IMR-90 (cell line): ENCODE measurements at regions not wholly inside any gene's neighbourhood (a gene's known extent, or its start where the extent isn't known, plus 50 kb on each side); places are given as distances from the start of the nearest gene placed in this dataset.

Experiments used
- ATAC-seq: fragments of 200-7000 bp; cut with Tn5 transposase; 2 replicates; pipeline ENCODE4 v1.9.1; 2020; ENCODE audit warnings: low read depth, mild to moderate bottlenecking, moderate library complexity
- BruUV-seq: library from RNA; stranded (reverse); fragments of 400-500 nt; replicated peaks from 2 replicates; lab custom pipeline; 2021; lab: Mats Ljungman, UMichigan
- CTCF ChIA-PET: fragments of 300-600 bp; formaldehyde crosslinking; extraction: SDS; loops from one replicate; lab custom pipeline; 2021; ENCODE audit warnings: antibody characterized with exemption; lab: Yijun Ruan, JAX
- POLR2A ChIA-PET: fragments of 300-600 bp; sonication (Branson Sonifier 250); formaldehyde crosslinking; loops from one replicate; lab custom pipeline; 2022; ENCODE audit warnings: antibody characterized with exemption; ENCODE audit not compliant: unreplicated experiment; lab: Charles Lee
- DNase-seq: peaks from one replicate; pipeline ENCODE4 v3.0.0; 2013
- H2AFZ ChIP-seq: replicated peaks from 2 replicates; pipeline ENCODE3; 2013; ENCODE audit warnings: low read length, mild to moderate bottlenecking; ENCODE audit not compliant: poor library complexity
- H2AK5ac ChIP-seq: 2 replicates; pipeline ENCODE4 v1.6.1; 2013; ENCODE audit warnings: low read depth, low read length, inconsistent platforms
- H2AK9ac ChIP-seq: replicated peaks from 2 replicates; pipeline ENCODE3; 2013; ENCODE audit warnings: mild to moderate bottlenecking, low read depth, low read length, moderate library complexity; ENCODE audit not compliant: poor library complexity
- H2BK120ac ChIP-seq: 2 replicates; pipeline ENCODE4 v1.6.1; 2013; ENCODE audit warnings: low read depth, low read length, inconsistent platforms
- H2BK15ac ChIP-seq: 3 replicates; pipeline ENCODE4 v1.6.1; 2013; ENCODE audit warnings: low read depth, low read length, inconsistent platforms
- H2BK20ac ChIP-seq: 2 replicates; pipeline ENCODE4 v1.6.1; 2013; ENCODE audit warnings: low read depth, mild to moderate bottlenecking, inconsistent platforms, low read length, moderate library complexity
- H2BK5ac ChIP-seq: 2 replicates; pipeline ENCODE4 v1.6.1; 2013; ENCODE audit warnings: mild to moderate bottlenecking, low read depth, low read length, inconsistent platforms; ENCODE audit not compliant: poor library complexity, severe bottlenecking
- H3K14ac ChIP-seq: replicated peaks from 2 replicates; pipeline ENCODE4 v1.6.1; 2013; ENCODE audit warnings: low read depth, low read length, inconsistent platforms
- H3K18ac ChIP-seq: 2 replicates; pipeline ENCODE4 v1.6.1; 2013; ENCODE audit warnings: low read depth, low read length, control low read depth
- H3K23ac ChIP-seq: 2 replicates; pipeline ENCODE4 v1.6.1; 2013; ENCODE audit warnings: low read depth, low read length, inconsistent platforms
- H3K27ac ChIP-seq: 2 replicates; pipeline ENCODE4 v1.5.1; 2013; ENCODE audit warnings: mild to moderate bottlenecking, control low read depth, low read length; ENCODE audit not compliant: insufficient read depth
- H3K27me3 ChIP-seq: 2 replicates; pipeline ENCODE4 v1.6.1; 2013; ENCODE audit warnings: low read length; ENCODE audit not compliant: control insufficient read depth, insufficient read depth
- H3K36me3 ChIP-seq: 2 replicates; pipeline ENCODE4 v1.6.1; 2013; ENCODE audit warnings: low read length, mixed read lengths; ENCODE audit not compliant: control insufficient read depth, insufficient read depth
- H3K4ac ChIP-seq: 2 replicates; pipeline ENCODE4 v1.6.1; 2013; ENCODE audit warnings: low read depth, low read length, inconsistent platforms
- H3K4me1 ChIP-seq: 2 replicates; pipeline ENCODE4 v1.6.1; 2013; ENCODE audit warnings: low read length, mixed read lengths; ENCODE audit not compliant: control insufficient read depth, insufficient read depth
- H3K4me2 ChIP-seq: 2 replicates; pipeline ENCODE4 v1.6.1; 2013; ENCODE audit warnings: low read depth, mild to moderate bottlenecking, control low read depth, low read length, moderate library complexity
- H3K4me3 ChIP-seq: 2 replicates; pipeline ENCODE4 v1.5.1; 2013; ENCODE audit warnings: low read depth, mild to moderate bottlenecking, control low read depth, low read length, moderate library complexity; ENCODE audit not compliant: insufficient read depth
- H3K56ac ChIP-seq: 2 replicates; pipeline ENCODE4 v1.6.1; 2013; ENCODE audit warnings: low read length, inconsistent platforms; ENCODE audit not compliant: insufficient read depth; ENCODE audit errors: extremely low read depth
- H3K79me1 ChIP-seq, 2 experiments: 2 replicates each; pipeline ENCODE4 v1.6.1; 2013; ENCODE audit warnings: low read length in 2 of 2, inconsistent platforms in 1 of 2, low read depth in 1 of 2
- H3K9ac ChIP-seq: 2 replicates; pipeline ENCODE4 v1.6.1; 2013; ENCODE audit warnings: low read depth, low read length, control low read depth
- H3K9me1 ChIP-seq: 2 replicates; pipeline ENCODE4 v1.6.1; 2013; ENCODE audit warnings: low read length, inconsistent platforms; ENCODE audit not compliant: insufficient read depth
- H3K9me3 ChIP-seq: 2 replicates; pipeline ENCODE4 v1.6.1; 2013; ENCODE audit warnings: low read length; ENCODE audit not compliant: control insufficient read depth, insufficient read depth
- H4K20me1 ChIP-seq: 2 replicates; pipeline ENCODE4 v1.6.1; 2013; ENCODE audit warnings: low read length, inconsistent platforms; ENCODE audit not compliant: insufficient read depth
- H4K5ac ChIP-seq: 2 replicates; pipeline ENCODE4 v1.6.1; 2013; ENCODE audit warnings: mild to moderate bottlenecking, low read depth, low read length, control low read depth
- H4K8ac ChIP-seq, 2 experiments: 2 replicates each; pipeline ENCODE4 v1.6.1; 2013; ENCODE audit warnings: low read depth in 2 of 2, low read length in 2 of 2, control low read depth in 1 of 2, inconsistent platforms in 1 of 2
- H4K91ac ChIP-seq: 2 replicates; pipeline ENCODE4 v1.6.1; 2013; ENCODE audit warnings: low read depth, low read length, inconsistent platforms; ENCODE audit not compliant: insufficient read depth
- CEBPB ChIP-seq: IDR thresholded peaks from 2 replicates; pipeline ENCODE4 v1.6.1; 2012; ENCODE audit warnings: low read depth, low read length, improper control_type of control experiment
- CTCF ChIP-seq: conservative IDR thresholded peaks from 2 replicates; pipeline ENCODE4 v1.5.1; 2012; ENCODE audit warnings: mild to moderate bottlenecking, low read depth, low read length, improper control_type of control experiment
- ELK1 ChIP-seq: fragments of 150-350 bp; IDR thresholded peaks from 2 replicates; pipeline ENCODE4 v1.6.1; 2016; ENCODE audit warnings: low read depth, mild to moderate bottlenecking, low read length, moderate library complexity, borderline replicate concordance
- FOS ChIP-seq: fragments of 150-350 bp; IDR thresholded peaks from 2 replicates; pipeline ENCODE4 v1.6.1; 2016; ENCODE audit warnings: low read depth, low read length
- MAFK ChIP-seq: IDR thresholded peaks from 2 replicates; pipeline ENCODE4 v1.6.1; 2012; ENCODE audit warnings: low read depth, low read length, improper control_type of control experiment
- MXI1 ChIP-seq: IDR thresholded peaks from 2 replicates; pipeline ENCODE4 v1.6.1; 2012; ENCODE audit warnings: low read depth, mild to moderate bottlenecking, low read length, moderate library complexity, borderline replicate concordance
- NFE2L2 ChIP-seq: fragments of 150-350 bp; IDR thresholded peaks from 2 replicates; pipeline ENCODE4 v1.6.1; 2016; ENCODE audit warnings: low read depth, mild to moderate bottlenecking, low read length
- RCOR1 ChIP-seq: IDR thresholded peaks from 2 replicates; pipeline ENCODE4 v1.6.1; 2012; ENCODE audit warnings: mild to moderate bottlenecking, low read length, improper control_type of control experiment; ENCODE audit not compliant: insufficient replicate concordance
- SMC3 ChIP-seq: fragments of 150-350 bp; IDR thresholded peaks from 2 replicates; pipeline ENCODE4 v1.6.1; 2016; ENCODE audit warnings: low read depth, mild to moderate bottlenecking, antibody characterized with exemption, low read length, moderate library complexity
- WGBS, 2 experiments: methylation state at CpG; one replicate each; pipeline versions ENCODE4 v1.1.5 to v1.1.7; 2013; ENCODE audit warnings: missing lambda C conversion rate in 2 of 2; ENCODE audit not compliant: insufficient read length in 1 of 2; ENCODE audit errors: extremely low coverage in 2 of 2; 5-methylcytosine and 5-hydroxymethylcytosine counted together
- dilution Hi-C: fragments of 300-500 bp; cut with HindIII; formaldehyde crosslinking; loops from one replicate; pipeline ENCODE4 v1.14.3; 2018; ENCODE audit warnings: low sequenced_read_pairs; ENCODE audit not compliant: unreplicated experiment
- in situ Hi-C: fragments of 300-500 bp; cut with MboI; formaldehyde crosslinking; loops from 3 replicates; pipeline ENCODE4 v1.14.3; 2019; ENCODE audit warnings: low sequenced_read_pairs, inconsistent platforms, mixed read lengths
- intact Hi-C: fragments of 100-400 bp; cut with micrococcal nuclease; formaldehyde crosslinking; loops from 2 replicates; pipeline ENCODE4 v1.10.0; 2022

GRCh38 chrX:34884817-34885216 lies 57.8 kb upstream of the FAM47B start:
- Histone ChIP-seq H3K9me1 (no peaks in the 10 kb centered on the region), H3K56ac (0 out of 2 replicates have a peak overlapping the region, but pooled peaks have one; percentile 29), H3K14ac (no peak overlapping the region), H3K4me3 (no peak overlapping the region), H3K27me3 (no peaks in the 10 kb centered on the region), H2AK9ac (no peak overlapping the region), H4K8ac (peak overlapping the region in 1 of 2 experiments; percentile 47; a peak in 2 of 4 replicates), H2AK5ac (no peak overlapping the region), H3K23ac (no peak overlapping the region), H2AFZ (no peak overlapping the region), H3K36me3 (no peaks in the 10 kb centered on the region), H2BK5ac (peak overlapping the region; percentile 73), H3K4me1 (peaks cover 3% of the 10 kb centered on the region; the same call in 1 of the 2 replicates), H4K20me1 (no peaks in the 10 kb centered on the region), H3K27ac (no peak overlapping the region; the same call in 1 of the 2 replicates), H2BK120ac (peak overlapping the region; percentile 78; the same call in 1 of the 2 replicates), H4K5ac (no peak overlapping the region), H3K79me1 (no peaks in the 10 kb centered on the region), H3K9ac (no peak overlapping the region), H2BK15ac (no peak overlapping the region), H2BK20ac (no peak overlapping the region), H3K4ac (no peak overlapping the region), H3K18ac (peak overlapping the region; percentile 31; the same call in 1 of the 2 replicates), H3K4me2 (peak overlapping the region; percentile 71; the same call in 1 of the 2 replicates), H4K91ac (no peak overlapping the region), H3K9me3 (no peaks in the 10 kb centered on the region)
- intact Hi-C loops (no loop called here), dilution Hi-C loops (no loop called here), in situ Hi-C loops (no loop called here)
- no TSS peak for BruUV-seq
- ATAC-seq: peak; percentile 90
- DNase-seq: peak; percentile 88
- TF ChIP-seq ELK1 (no peak), SMC3 (no peak), CTCF (no peak), FOS (peak; percentile 91), NFE2L2 (peak; percentile 79), CEBPB (peak; percentile 97), MAFK (0 out of 2 replicates have a peak, but pooled peaks have one; percentile 6), MXI1 (no peak), RCOR1 (no peak)
- no CpG with 5 or more reads among the region's 2 CpGs for WGBS, 2 experiments
- ChIA-PET CTCF (no interaction called here), POLR2A (interaction anchor here (0.6 kb wide), 1 partner anchor 977 kb away, joined by 3 read pairs; no protein-coding TSS in a partner anchor)
